ENCODE measurements at regions not wholly inside any gene's neighbourhood (a gene's known extent, or its start where the extent isn't known, plus 50 kb on each side); places are given as distances from the start of the nearest gene placed in this dataset.

- 53% methylated on average over 3 of the region's 4 CpGs for WGBS (ENCODE audit: insufficient coverage)
- Histone ChIP-seq H3K9me3 (ENCODE audit: control insufficient read depth, insufficient read depth, low read length) (no peaks in the 10 kb centered on the region), H3K36me3 (ENCODE audit: control insufficient read depth, insufficient read depth, low read length) (no peaks in the 10 kb centered on the region), H3K27ac (ENCODE audit: low read length) (peak overlapping the region; percentile 52), H3K4me3 (ENCODE audit: low read length) (no peak overlapping the region), H3K27me3 (ENCODE audit: control insufficient read depth, insufficient read depth, low read length) (no peaks in the 10 kb centered on the region), H3K4me1 (ENCODE audit: control insufficient read depth, insufficient read depth, low read length) (peaks cover 6% of the 10 kb centered on the region)
- Mint-ChIP-seq H3K9me3 (peaks cover 0 to 2% of the 10 kb centered on the region in 2 donors), H3K27me3 (ENCODE audit: low read depth in 2 of 2) (no peaks in the 10 kb centered on the region), H3K4me3 (peak overlapping the region; percentile 82), H3K36me3 (peaks cover 14% of the 10 kb centered on the region), H3K4me1 (peaks cover 24 to 39% of the 10 kb centered on the region in 2 donors), H3K27ac (peak overlapping the region; percentile 82 to 94)
- TF ChIP-seq CTCF (IDR thresholded peaks at IDR 0.05): no peak
- ATAC-seq: peak; percentile 73 to 91 (median 82)
- intact Hi-C loops (cut with micrococcal nuclease): no loop called here
- peak in 1 of 2 donors; percentile 1 for DNase-seq
Observed at GRCh38 chr2:212725180-212725579, 186.6 kb upstream of the ERBB4 start.

- no peaks in the 10 kb centered on the region for H3K9me3 ChIP-seq (ENCODE audit: control insufficient read depth, insufficient read depth, low read length)
- H3K27ac ChIP-seq (ENCODE audit: low read length): no peak overlapping the region
- Mint-ChIP-seq H3K9me3 (peaks cover 0 to 2% of the 10 kb centered on the region in 2 donors), H3K36me3 (peaks cover 14% of the 10 kb centered on the region), H3K4me3 (no peak overlapping the region), H3K27ac (no peak overlapping the region), H3K4me1 (peaks cover 24 to 39% of the 10 kb centered on the region in 2 donors), H3K27me3 (ENCODE audit: low read depth in 2 of 2) (no peaks in the 10 kb centered on the region)
- no peaks in the 10 kb centered on the region for H3K27me3 ChIP-seq (ENCODE audit: control insufficient read depth, insufficient read depth, low read length)
- no peak for TF ChIP-seq CTCF (IDR thresholded peaks at IDR 0.05)
- no CpG with 5 or more reads among the region's 1 CpG for WGBS (ENCODE audit: insufficient coverage)
- ATAC-seq: no peak
- no peaks in the 10 kb centered on the region for H3K36me3 ChIP-seq (ENCODE audit: control insufficient read depth, insufficient read depth, low read length)
- H3K4me3 ChIP-seq (ENCODE audit: low read length): no peak overlapping the region
- intact Hi-C loops (cut with micrococcal nuclease): no loop called here
- peaks cover 6% of the 10 kb centered on the region for H3K4me1 ChIP-seq (ENCODE audit: control insufficient read depth, insufficient read depth, low read length)
- no peak for DNase-seq
Observed at GRCh38 chr2:212723226-212723625, 184.6 kb upstream of the ERBB4 start.

- H3K4me1 Mint-ChIP-seq: peaks cover 24 to 30% of the 10 kb centered on the region in 2 donors
- WGBS (ENCODE audit: insufficient coverage): 100% methylated on average over 1 of the region's 1 CpG
Observed at GRCh38 chr2:212722046-212722445, 183.4 kb upstream of the ERBB4 start.

More at GRCh38 chr2:212722046-212722445, 183.4 kb upstream of the ERBB4 start:
- no peaks in the 10 kb centered on the region for H3K27me3 ChIP-seq (ENCODE audit: control insufficient read depth, insufficient read depth, low read length)
- no peak for TF ChIP-seq CTCF (IDR thresholded peaks at IDR 0.05)
- Mint-ChIP-seq H3K27me3 (ENCODE audit: low read depth in 2 of 2) (peaks cover 0 to 4% of the 10 kb centered on the region in 2 donors), H3K36me3 (peaks cover 14% of the 10 kb centered on the region), H3K9me3 (peaks cover 2 to 3% of the 10 kb centered on the region in 2 donors), H3K27ac (no peak overlapping the region), H3K4me3 (no peak overlapping the region)
- peaks cover 6% of the 10 kb centered on the region for H3K4me1 ChIP-seq (ENCODE audit: control insufficient read depth, insufficient read depth, low read length)
- no peak for DNase-seq
- H3K4me3 ChIP-seq (ENCODE audit: low read length): no peak overlapping the region
- intact Hi-C loops (cut with micrococcal nuclease): no loop called here
- no peaks in the 10 kb centered on the region for H3K9me3 ChIP-seq (ENCODE audit: control insufficient read depth, insufficient read depth, low read length)
- no peaks in the 10 kb centered on the region for H3K36me3 ChIP-seq (ENCODE audit: control insufficient read depth, insufficient read depth, low read length)
- no peak overlapping the region for H3K27ac ChIP-seq (ENCODE audit: low read length)
- ATAC-seq: no peak

All from natural killer cell (primary cell).